ENCODE measurements at regions not wholly inside any gene's neighbourhood (a gene's known extent, or its start where the extent isn't known, plus 50 kb on each side); places are given as distances from the start of the nearest gene placed in this dataset.

DNA sequence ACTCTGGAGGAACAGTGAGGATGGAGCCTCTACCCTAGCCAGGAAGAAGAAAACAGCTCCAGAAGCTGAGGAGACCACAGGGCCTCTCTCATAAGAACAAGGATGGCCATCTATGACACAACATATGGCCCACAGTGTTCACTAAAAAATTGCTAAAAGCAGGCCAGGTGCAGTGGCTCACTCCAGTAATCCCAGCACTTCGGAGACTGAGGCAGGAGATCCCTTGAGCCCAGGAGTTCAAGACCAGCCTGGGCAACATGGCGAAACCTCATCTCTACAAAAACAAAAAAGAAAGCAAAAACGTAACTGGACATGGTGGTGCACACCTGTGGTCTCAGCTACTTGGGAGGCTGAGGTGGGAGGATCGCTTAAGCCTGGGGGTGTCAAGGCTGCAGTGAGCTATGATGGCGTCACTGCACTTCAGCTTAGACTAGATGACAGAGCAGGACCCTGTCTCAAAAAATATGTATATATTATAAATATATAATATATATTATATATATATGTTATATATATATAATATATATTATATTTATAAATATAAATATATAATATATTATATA, 103.1 kb downstream of the TOMM20 start:
- no peak for DNase-seq

DNA sequence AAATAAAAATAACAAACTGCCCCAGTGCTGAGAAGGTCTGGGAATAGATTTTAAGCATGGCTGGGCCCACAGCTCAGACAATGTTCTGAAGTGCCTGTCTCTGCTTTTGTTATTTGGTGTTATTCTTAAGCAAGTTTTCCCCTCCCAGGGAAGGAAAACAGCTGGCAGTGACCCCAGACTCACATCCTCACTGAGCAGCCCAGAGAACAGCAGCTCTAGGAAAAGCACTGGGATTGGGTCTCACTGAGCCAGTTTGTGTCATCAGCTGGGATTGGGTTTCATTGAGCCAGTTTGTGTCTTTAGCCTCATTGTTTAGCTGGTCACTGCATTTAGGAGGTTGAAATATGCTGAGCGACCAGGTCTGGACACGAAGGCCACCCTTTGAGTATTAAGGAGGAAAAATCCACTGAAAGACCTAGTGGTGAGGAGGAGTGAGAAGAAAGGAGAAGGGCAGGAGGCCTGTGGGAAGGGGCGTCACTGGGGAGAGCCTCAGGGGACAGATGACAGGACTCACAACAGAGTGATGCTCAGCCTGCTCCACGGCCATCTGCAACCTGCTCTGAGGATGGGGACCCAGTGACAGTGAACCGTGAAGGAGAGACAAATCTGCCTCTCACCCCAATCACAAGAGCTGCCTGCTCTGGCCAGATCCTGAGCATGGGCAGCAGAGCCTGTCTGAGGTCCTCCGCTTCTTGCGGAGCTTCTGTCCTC, 103.8 kb downstream of the TOMM20 start:
- DNase-seq = no peak

DNA sequence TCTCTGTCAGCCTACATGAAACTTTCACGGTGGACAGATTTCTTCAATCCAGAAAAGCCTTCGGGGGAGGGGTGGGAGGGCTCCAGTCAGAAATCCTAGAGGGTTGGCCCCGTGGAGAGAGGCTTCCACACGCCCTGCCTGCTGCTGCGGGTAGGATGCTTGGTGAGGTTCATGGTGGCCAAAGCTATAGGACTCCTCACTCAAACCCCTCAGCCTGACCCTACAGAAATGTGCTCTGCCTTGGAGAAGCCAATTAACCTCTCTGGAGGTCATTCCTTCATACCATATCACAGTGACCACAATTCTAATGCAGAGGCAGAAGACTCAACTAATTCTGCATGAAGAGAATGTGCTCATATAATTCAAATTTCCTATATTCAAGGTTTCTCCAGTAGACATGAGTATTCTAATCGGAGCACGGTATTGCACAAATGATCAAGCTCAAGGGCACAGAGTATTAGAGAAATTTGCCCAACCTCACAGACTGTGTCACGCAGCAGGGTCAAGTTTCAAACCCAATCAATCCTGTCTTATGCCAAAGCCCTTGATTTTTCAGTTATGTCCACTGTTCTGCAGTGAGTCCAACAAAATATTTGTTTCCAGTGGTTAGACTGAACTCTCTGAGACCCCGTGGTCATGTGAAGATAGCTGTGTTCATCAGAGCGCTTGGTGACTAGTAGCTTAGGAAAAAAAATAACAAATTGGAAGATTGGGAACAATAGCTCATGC, 104.8 kb downstream of the TOMM20 start:
- no peak for DNase-seq

DNA sequence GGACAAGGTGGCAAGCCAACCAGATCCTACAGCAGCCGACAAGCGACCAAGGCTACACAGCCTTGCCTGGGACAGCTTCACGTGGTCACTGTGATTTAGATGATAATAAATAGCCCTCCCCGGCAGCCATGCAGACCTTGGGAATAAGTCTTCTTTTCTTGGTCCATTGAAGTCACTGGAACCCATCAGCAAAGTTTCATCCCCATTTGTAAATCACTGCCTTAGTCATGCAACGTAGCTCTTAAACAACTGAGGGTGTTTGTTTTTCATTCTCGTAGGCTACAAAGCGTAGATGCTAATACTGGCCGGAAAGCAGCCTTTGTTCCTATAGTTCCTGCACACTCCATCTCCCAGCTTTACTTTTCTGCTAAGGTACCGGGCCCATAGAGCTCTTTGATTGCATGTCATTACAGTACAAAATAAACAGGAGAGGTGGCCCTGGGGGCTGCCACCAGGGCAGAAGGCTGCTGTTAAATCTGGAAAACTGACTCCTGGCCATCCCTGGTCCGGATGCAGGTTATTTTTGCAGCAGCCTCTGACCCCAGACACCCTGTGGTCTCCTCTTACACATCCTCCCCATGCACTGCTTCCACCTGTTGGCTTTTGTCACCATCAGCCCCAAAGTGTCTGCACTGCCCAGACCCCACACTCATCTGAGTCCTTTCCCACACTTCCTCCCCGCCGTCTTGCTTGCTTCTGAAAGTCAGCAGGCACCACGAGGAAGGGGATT, 105.5 kb downstream of the TOMM20 start:
- no peak for DNase-seq

DNA sequence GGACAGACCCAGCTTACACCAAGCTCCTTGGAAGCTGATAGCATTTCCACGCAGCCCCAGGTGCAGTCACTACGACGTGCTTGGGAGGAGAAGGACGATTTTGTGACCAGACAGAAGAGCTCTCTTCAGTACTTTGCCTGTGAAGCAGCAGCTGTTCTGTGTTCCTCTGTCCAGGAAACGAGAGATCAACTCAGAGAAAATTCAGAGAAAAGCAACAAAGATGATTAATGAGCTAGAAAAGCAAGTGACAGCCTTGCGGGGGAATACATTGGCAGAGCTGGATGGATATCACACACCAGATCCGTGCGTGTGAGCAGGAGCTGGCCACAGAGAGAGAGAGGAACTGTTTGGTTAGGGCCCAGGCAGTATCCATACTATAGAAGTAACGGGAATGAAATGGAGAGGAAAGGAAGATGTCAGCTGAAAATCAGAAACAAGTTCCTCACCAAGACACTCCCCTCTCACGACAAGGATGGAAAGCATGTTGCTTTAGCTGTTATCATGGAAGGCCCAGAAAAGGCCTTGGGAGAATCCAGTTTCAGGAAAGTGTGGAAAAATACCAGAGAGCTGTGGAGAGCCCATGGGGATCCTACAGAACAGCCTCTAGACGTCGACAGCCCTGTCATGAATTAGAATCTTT, 106.2 kb downstream of the TOMM20 start:
- DNase-seq = peak; percentile 74

DNA sequence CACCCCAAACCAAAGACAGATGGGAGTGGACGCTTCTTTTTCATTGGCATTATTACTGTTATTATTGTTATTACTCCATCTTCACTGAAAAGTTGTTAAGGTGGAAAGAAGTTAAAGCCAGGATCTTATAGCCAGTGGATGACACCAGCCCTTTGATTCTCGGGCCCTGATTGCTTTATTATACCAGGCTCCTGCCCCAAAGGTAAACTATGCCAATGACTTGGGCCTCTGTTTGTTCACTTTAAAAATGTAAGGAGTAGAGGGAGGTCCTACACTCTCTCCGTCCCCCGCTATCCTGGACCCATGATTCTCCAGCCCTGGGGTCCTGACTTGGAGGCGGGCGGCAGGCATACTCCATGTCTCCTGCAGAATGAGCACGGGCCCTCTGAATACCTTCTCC, 106.8 kb downstream of the TOMM20 start:
- no peak for DNase-seq

DNA sequence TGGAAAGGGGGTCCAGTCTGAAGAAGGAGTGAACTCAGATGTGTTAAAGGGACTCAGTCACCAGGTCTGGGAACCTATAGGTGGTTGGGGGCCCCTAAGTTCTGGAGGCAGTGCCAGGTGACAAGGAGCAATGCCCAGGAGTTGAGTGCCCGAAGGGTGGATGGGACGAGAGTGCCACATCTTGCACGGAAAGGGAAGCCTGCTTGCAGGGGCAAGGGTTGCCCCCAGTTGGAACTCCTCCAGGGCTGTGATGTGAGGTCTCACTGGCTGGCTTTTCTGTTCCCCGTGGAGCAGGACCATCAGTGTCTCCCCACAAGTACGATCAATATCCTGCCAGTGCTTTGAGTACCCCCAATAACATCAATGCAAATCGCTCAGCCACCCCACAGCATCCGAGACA, 107.3 kb downstream of the TOMM20 start:
- DNase-seq = no peak

DNA sequence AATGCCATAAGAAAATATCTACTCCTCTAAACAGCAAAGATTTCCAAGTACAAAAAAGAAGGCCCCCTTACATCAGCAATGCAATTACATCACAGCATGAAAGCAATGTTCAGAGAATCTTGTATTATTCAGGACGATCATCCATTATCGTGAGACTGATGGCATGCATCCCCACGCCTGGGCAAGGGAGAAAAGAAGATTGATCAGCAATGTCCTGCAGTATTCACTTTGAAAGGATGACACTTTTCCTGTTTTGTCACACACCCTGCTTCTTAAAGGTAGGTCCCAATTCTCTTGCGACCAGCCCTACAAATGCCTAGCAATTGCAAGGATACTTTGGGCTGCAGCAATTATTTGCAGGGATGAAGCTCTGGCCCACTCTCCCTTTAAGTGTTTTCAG, 108.7 kb downstream of the TOMM20 start:
- DNase-seq = no peak

DNA sequence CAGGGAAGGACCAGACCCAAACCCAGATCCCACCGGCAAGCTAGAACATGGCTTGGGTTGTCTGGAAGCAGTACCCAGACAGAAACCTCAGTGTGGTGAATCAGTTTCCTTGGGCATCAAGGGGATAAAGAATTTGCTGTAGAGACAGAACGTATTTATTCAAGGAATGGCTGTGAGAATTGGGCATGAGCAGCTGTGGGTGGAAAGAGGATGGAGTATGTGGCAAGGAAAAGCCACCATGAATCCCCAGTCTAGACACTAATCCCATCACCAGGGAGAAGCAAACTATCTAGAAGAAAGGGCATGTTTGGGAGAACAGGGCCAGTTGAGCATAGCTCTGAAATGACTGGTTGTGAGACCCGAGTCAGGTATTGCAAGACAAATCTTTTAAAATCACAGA, 109.2 kb downstream of the TOMM20 start:
- DNase-seq = no peak

DNA sequence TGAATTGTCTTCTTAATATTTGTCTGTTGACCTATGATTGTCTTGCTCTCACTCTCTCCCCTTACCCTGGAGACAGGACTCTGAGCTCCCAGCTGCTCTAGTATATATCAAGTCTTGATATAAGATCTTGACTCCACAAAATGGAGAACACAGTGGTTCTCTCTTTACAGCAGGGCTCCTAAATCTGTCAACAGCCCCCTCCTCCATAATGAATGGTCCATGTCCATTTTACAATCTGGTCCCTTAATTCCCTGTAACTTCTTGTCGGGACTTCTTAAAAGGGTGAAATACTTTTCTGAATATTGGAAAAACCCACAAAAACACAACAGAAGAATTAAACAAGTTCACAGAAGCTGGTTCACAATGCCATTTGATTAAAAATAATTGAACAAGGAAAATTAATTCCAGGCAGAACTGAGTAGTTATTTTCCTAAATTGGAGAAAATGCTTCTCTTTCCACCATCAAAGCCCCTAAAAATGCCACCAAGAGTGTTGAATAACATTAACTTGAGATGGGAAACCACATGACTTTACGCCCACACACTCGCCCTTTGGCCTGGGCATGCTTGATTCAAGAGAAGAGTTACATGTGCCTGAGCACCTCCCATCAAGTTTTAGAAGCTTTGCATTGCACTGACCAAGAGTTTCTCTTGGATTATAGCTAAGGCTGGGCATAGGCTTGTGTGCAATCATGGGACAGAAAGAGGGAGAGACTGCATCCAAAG, 109.8 kb downstream of the TOMM20 start:
- DNase-seq = no peak

DNA sequence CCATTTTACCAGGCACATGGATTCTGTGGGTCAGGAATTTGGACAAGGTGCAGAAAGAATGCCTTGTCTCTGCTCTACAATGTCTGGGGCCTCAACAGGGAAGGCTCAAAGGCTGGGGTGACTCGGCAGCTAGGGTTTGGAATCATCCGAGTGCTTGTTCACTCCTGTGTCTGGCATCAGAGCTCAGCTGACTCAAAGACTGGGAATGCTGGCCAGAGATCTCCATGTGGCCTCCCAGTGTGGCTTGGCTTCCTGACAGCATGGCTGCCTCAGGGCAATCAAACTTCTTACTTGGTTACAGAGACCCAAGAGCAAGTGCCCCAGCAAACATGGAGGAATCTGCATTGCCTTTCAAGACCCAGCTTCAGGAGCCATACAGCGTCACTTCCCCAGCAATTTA, 110.5 kb downstream of the TOMM20 start:
- DNase-seq = no peak

DNA sequence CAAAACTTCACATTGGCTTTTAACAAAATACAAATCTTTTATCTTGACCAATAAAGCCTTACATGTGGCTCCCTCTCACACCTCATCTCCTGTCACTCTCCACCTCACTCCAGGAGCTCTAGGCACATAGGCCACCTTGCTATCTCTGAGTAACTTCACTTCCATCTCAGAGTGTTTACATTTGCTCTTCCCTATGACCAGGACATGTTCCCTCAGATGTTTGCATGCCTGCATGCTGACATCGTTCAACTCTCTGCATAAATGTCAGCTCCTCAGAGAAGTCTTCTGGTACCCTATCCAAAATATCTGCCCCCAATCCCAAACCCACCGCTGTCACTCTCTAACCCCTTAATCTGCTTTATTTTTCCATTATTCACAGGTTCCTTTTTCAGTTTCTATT, 110.9 kb downstream of the TOMM20 start:
- DNase-seq = no peak

DNA sequence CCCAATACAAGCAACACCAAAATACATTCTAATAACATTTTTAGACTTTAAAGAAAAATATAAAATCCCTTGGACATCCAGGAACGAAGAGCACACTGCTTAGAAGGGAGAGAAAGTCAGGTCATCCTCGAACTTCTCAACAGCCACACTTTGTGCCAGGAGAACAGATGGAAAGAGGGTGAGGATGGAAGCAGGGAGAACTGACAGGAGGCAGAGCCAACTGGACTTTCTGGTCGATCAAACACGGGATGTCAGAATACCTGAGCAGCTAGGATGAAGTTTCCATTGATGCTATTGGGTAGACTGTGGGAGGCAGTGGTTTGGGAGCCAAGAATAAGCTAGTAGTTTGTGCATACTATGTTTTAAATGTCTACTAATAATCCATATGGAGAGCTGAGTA, 111.4 kb downstream of the TOMM20 start:
- DNase-seq = no peak

DNA sequence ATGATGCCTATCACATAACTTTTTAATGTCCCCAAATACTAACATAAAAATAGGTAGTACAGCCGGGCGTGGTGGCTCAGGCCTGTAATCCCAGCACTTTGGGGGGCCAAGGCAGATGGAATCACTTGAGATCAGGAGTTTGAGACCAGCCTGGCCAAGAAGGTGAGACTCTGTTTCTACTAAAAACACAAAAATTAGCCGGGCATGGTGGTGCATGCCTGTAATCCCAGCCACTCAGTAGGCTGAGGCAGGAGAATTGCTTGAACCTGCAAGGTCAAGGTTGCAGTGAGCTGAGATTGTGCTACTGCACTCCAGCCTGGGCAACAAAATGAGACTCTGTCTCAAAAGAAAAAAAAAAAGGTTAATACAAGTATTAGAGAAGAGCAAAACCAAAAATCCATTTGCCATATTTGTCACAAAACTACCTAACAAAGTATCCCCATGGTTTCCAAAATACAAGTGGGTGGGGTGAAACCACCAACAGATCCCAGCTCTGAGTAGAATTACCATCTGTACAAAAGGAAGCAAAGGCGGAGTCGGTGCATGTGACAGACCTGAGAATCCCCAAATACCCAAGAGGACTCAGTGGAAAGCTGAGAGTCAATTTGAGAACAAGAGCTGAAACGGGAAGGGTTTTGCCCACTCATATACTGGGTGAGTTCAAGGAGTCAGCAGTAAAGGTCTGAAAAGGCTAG, 113.2 kb downstream of the TOMM20 start:
- DNase-seq = peak; percentile 22

DNA sequence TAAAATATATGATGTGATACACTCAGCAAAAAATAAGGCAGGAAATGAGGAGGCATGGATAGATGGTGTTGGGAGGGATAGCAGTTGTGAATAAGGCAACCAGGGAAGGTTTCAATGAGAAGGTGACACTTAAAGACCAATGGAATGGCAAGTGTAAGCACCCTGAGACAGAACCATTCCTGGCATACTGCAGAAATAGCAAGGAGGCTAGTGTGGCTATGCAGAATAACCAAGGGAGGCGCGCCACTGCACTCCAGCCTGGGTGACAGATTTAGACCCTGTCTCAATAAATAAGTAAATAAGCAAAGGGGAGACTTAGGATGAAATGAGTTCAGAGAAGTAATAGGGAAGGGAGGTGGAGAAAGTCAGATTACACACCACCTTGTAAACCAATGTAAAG, 113.9 kb downstream of the TOMM20 start:
- no peak for DNase-seq

DNA sequence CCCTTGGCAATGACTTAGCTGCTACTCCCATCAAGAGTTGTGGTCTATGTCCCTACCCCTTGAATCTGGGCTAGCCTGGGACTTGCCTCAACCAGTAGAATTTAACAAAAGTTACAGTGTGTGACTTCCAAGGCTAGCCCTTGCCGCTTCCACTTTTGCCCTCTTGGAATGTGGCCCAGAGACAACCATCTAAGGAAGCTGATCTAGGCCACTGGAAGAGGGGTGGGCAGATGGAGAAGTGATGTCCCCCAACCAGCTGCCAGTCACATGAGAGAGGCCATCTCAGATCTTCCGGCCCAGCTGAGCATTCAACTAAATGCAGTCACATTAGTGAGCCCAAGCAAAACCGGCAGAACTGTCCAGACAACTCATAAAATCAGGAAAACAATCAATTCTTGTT, 115.1 kb downstream of the TOMM20 start:
- DNase-seq = no peak

DNA sequence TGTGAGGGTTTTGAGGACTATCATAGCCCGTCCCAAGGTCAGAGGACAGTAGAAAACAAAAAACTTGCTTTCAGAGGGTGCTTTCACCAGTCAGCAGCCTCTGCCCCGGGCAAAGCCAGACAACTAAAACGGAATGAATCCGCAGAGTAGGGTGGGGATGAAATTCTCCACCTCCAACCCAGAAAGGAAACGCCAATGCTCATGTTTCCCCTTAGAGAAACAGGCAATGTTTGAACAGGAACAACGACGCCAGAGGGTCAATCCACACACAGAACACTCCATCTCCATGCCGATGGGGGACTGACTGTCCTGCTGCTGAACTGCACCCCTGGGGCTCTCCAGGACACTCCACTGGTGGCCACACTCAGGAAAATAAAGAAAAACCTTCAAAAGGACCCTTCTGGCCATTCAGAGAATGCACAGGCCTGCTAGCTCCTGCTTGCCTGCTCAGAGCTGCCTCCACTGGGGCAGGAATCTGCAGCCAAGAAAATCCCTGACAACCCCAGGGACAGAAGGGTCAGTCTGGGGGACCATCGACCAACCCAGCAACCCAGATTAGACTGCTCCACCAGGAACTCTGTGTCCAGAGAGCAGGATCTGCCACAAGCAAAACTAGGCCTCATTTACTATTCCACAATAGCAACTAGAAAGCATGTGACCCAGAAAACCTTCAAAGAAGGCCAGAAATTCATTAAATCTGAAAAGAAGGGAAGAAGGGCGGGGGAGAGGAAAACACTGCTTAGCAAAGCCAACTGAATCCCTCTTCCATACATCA, 116.0 kb downstream of the TOMM20 start:
- DNase-seq = peak; percentile 23

DNA sequence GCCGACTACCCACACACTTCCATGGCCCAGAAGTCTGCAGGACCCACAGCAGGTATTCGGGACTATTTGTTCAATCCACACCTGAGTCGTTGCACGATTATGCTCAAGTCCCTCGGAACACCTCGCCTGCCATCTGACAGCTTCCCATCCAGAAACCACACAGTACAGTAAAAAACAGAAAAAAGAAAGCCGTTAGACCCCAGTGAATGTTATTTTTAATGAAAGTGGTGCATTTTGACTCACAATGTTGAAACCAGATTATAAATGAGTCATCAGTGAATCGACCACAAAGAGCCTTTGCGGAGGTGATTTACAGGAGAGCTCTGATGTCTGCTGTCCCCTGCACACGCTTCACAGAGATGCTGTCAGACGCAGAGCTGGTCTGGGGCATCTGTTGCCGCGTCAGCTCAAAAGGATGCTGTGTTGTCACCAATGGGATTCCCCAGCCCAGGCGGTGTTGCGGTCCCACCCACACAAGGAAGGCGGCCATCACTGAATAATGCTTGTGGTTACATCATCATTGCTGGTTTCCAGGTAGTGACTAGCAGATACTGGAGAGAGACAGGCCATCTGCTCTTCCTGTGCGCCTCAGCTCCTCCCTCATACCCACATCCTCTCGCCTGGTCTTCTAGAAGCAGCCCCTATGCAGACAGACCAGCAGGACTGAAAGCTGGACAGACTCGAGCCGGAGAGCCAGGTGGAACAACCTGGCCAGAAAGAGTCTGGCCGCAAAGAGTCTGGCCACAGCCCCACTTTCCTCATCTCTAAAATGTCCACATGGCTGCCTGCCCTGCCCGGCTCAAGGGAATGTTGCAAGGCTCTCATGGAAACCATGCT, 116.8 kb downstream of the TOMM20 start:
- DNase-seq = peak; percentile 94

DNA sequence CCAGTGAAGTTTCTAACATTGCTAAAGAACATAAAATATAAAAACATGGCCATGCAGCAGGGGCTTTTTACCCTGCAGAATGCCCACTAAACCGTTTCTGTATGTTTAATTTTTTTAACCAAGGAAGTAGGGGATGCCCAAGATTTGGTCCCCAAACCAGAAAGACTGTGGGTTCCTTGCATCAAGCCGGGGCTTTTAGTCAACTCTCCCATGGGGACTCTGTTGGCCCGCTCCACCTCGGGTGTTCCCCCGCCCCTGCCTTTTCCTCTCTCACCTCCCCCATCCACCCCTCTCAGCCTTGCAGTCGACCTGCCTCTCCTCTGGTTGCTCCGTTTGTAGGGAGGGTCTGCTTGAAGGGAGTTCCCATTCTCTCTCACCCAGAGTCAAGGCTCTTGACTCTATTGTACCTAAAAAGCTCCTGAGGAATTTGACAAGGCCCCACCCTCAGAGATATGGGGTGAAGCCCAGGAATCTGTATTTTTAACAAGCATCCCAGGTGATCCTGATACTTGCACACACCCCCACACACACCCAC, 117.5 kb downstream of the TOMM20 start:
- DNase-seq = no peak

Measured in hematopoietic multipotent progenitor cell treated with erythropoietin and hydrocortisone succinate and interleukin-3 and kit ligand, for 4 days (in vitro differentiated cells).